Liver (tissue), 8 donors: ENCODE measurements at regions not wholly inside any gene's neighbourhood (a gene's known extent, or its start where the extent isn't known, plus 50 kb on each side); places are given as distances from the start of the nearest gene placed in this dataset.

Experiments
- DNase-seq: peaks from one replicate; pipeline ENCODE4 v3.0.0-alpha.2; 2017; ENCODE audit warnings: low spot score
- H3K27ac ChIP-seq, 2 donors: one replicate each; pipeline ENCODE4 v1.7.0; 2013; ENCODE audit warnings: inconsistent platforms in 2 of 2, low read length in 2 of 2, control low read depth in 1 of 2, low read depth in 1 of 2, mild to moderate bottlenecking in 1 of 2
- H3K27me3 ChIP-seq, 4 donors: one replicate each; pipeline versions ENCODE4 v1.6.1 to v1.7.0; 2013; ENCODE audit warnings: low read length in 3 of 4, inconsistent platforms in 1 of 4, mild to moderate bottlenecking in 1 of 4, moderate library complexity in 1 of 4; ENCODE audit not compliant: control insufficient read depth in 4 of 4, insufficient read depth in 4 of 4
- H3K36me3 ChIP-seq, 4 donors: one replicate each; pipeline versions ENCODE4 v1.6.1 to v1.7.0; 2013; ENCODE audit warnings: low read length in 3 of 4, mild to moderate bottlenecking in 3 of 4, low read depth in 1 of 4, moderate library complexity in 1 of 4; ENCODE audit not compliant: control insufficient read depth in 4 of 4, insufficient read depth in 3 of 4
- H3K4me1 ChIP-seq, 4 donors: one replicate each; pipeline versions ENCODE4 v1.6.1 to v1.7.0; 2013; ENCODE audit warnings: low read length in 3 of 4, mild to moderate bottlenecking in 3 of 4, moderate library complexity in 1 of 4; ENCODE audit not compliant: control insufficient read depth in 4 of 4, insufficient read depth in 4 of 4
- H3K4me3 ChIP-seq, 3 donors: one replicate each; pipeline versions ENCODE4 v1.6.1 to v1.7.0; 2013; ENCODE audit warnings: low read length in 3 of 3, control low read depth in 1 of 3, low read depth in 1 of 3, mild to moderate bottlenecking in 1 of 3
- H3K9ac ChIP-seq, 2 donors: one replicate each; pipeline ENCODE4 v1.7.0; 2013; ENCODE audit warnings: low read length in 2 of 2, mild to moderate bottlenecking in 2 of 2, moderate library complexity in 2 of 2, control low read depth in 1 of 2, low read depth in 1 of 2
- H3K9me3 ChIP-seq, 4 donors: one replicate each; pipeline versions ENCODE4 v1.6.1 to v1.7.0; 2013; ENCODE audit warnings: low read length in 3 of 4; ENCODE audit not compliant: control insufficient read depth in 4 of 4
- ATF3 ChIP-seq: IDR thresholded peaks from 2 replicates; pipeline ENCODE4 v1.6.1; 2016; ENCODE audit warnings: antibody characterized with exemption
- CTCF ChIP-seq: fragments of 150-350 bp; IDR thresholded peaks from 2 replicates; pipeline ENCODE4 v1.5.1; 2017; ENCODE audit warnings: improper control_type of control experiment, low read depth, low read length; ENCODE audit not compliant: missing input control
- EGR1 ChIP-seq, 2 donors: IDR thresholded peaks; 2 replicates each; pipeline ENCODE4 v1.6.1; 2016 to 2018; ENCODE audit warnings: antibody characterized with exemption in 2 of 2, low read depth in 2 of 2
- FOXA1 ChIP-seq: IDR thresholded peaks from 2 replicates; pipeline ENCODE4 v1.6.1; 2016; ENCODE audit warnings: antibody characterized with exemption
- FOXA2 ChIP-seq: IDR thresholded peaks from 2 replicates; pipeline ENCODE4 v1.6.1; 2016; ENCODE audit warnings: antibody characterized with exemption
- GABPA ChIP-seq, 2 donors: IDR thresholded peaks in 1 of 2; conservative IDR thresholded peaks in 1 of 2; 2 replicates each; pipeline ENCODE4 v1.6.1; 2016; ENCODE audit warnings: antibody characterized with exemption in 2 of 2, mild to moderate bottlenecking in 1 of 2, moderate library complexity in 1 of 2
- HNF4A ChIP-seq, 2 donors: conservative IDR thresholded peaks; 2 replicates each; pipeline ENCODE4 v1.6.1; 2016; ENCODE audit warnings: antibody characterized with exemption in 2 of 2, mild to moderate bottlenecking in 2 of 2
- JUND ChIP-seq, 2 donors: IDR thresholded peaks; 2 replicates each; pipeline ENCODE4 v1.6.1; 2016; ENCODE audit warnings: antibody characterized with exemption in 2 of 2
- NR2F2 ChIP-seq: IDR thresholded peaks from 2 replicates; pipeline ENCODE4 v1.6.1; 2016; ENCODE audit warnings: antibody characterized with exemption
- RAD21 ChIP-seq, 2 donors: IDR thresholded peaks; 2 replicates each; pipeline ENCODE4 v1.6.1; 2016; ENCODE audit warnings: antibody characterized with exemption in 2 of 2, mild to moderate bottlenecking in 2 of 2
- RXRA ChIP-seq, 2 donors: IDR thresholded peaks; 2 replicates each; pipeline ENCODE4 v1.6.1; 2017 to 2018; ENCODE audit warnings: antibody characterized with exemption in 2 of 2, mild to moderate bottlenecking in 1 of 2
- SP1 ChIP-seq: IDR thresholded peaks from 2 replicates; pipeline ENCODE4 v1.6.1; 2018; ENCODE audit warnings: antibody characterized with exemption, mild to moderate bottlenecking
- YY1 ChIP-seq: IDR thresholded peaks from 2 replicates; pipeline ENCODE4 v1.6.1; 2016; ENCODE audit warnings: antibody characterized with exemption, mild to moderate bottlenecking
- ZBTB33 ChIP-seq: IDR thresholded peaks from 2 replicates; pipeline ENCODE4 v1.6.1; 2016; ENCODE audit warnings: antibody characterized with exemption
- WGBS: extraction: QIAGEN DNeasy Blood & Tissue Kit; methylation state at CpG from one replicate; pipeline ENCODE4 v1.1.7; 2013; 5-methylcytosine and 5-hydroxymethylcytosine counted together
- TF ChIP-seq, protein P1 (sequence below): IDR thresholded peaks from 2 replicates; pipeline ENCODE4 v1.6.1; 2016; ENCODE audit warnings: antibody characterized with exemption
- TF ChIP-seq, protein P2 (sequence below): IDR thresholded peaks from 2 replicates; pipeline ENCODE4 v1.6.1; 2016; ENCODE audit warnings: antibody characterized with exemption, mild to moderate bottlenecking
- donor health status: healthy.
- donor health status: healthy.
- donor health status: healthy.
- donor health status: healthy.
- donor health status: healthy.

DNA sequence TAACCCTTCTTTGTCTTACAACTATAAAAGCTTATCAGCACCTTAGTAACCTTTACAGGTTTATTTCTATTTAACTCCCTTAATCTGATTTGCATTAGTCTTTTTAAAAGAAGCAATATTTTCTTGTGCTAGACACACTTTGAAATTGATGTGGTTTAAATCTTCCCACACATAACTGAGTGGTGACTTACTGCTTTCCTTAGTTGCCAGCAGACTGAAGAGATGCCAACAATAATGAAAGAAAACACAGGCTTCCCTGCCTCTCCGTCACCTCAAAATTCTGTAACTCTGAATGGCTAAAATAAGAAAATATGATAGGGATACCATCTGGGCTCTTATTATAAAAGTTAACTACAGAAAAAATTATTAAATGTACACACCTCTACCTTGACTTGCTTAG lies 196.8 kb downstream of the PTBP2 start:
- Histone ChIP-seq H3K9ac (no peak overlapping the region), H3K4me1 (no peaks in the 10 kb centered on the region), H3K27me3 (no peaks in the 10 kb centered on the region), H3K27ac (no peak overlapping the region), H3K36me3 (no peaks in the 10 kb centered on the region), H3K9me3 (peaks cover 0 to 3% (median 0%) of the 10 kb centered on the region in 4 donors), H3K4me3 (no peak overlapping the region)
- DNase-seq, result no peak
- WGBS, result 83% methylated on average over 1 of the region's 1 CpG
- TF ChIP-seq ATF3, result no peak
- no peak for TF ChIP-seq JUND (IDR thresholded peaks at IDR 0.05)
- TF ChIP-seq FOXA2, result no peak
- TF ChIP-seq NR2F2, result no peak
- TF ChIP-seq CTCF, result no peak
- TF ChIP-seq ZBTB33, result no peak
- TF ChIP-seq, protein P1, sequence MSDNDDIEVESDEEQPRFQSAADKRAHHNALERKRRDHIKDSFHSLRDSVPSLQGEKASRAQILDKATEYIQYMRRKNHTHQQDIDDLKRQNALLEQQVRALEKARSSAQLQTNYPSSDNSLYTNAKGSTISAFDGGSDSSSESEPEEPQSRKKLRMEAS, result no peak
- TF ChIP-seq HNF4A (conservative IDR thresholded peaks at IDR 0.05), result no peak
- no peak for TF ChIP-seq EGR1 (IDR thresholded peaks at IDR 0.05; ENCODE audit: low read depth in 2 of 2)
- TF ChIP-seq RXRA (IDR thresholded peaks at IDR 0.05), result no peak
- TF ChIP-seq SP1, result no peak
- TF ChIP-seq, protein P2, sequence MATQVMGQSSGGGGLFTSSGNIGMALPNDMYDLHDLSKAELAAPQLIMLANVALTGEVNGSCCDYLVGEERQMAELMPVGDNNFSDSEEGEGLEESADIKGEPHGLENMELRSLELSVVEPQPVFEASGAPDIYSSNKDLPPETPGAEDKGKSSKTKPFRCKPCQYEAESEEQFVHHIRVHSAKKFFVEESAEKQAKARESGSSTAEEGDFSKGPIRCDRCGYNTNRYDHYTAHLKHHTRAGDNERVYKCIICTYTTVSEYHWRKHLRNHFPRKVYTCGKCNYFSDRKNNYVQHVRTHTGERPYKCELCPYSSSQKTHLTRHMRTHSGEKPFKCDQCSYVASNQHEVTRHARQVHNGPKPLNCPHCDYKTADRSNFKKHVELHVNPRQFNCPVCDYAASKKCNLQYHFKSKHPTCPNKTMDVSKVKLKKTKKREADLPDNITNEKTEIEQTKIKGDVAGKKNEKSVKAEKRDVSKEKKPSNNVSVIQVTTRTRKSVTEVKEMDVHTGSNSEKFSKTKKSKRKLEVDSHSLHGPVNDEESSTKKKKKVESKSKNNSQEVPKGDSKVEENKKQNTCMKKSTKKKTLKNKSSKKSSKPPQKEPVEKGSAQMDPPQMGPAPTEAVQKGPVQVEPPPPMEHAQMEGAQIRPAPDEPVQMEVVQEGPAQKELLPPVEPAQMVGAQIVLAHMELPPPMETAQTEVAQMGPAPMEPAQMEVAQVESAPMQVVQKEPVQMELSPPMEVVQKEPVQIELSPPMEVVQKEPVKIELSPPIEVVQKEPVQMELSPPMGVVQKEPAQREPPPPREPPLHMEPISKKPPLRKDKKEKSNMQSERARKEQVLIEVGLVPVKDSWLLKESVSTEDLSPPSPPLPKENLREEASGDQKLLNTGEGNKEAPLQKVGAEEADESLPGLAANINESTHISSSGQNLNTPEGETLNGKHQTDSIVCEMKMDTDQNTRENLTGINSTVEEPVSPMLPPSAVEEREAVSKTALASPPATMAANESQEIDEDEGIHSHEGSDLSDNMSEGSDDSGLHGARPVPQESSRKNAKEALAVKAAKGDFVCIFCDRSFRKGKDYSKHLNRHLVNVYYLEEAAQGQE, result no peak
- no peak for TF ChIP-seq FOXA1
- no peak for TF ChIP-seq YY1
- TF ChIP-seq RAD21 (IDR thresholded peaks at IDR 0.05), result no peak
- no peak for TF ChIP-seq GABPA (IDR thresholded peaks at IDR 0.05 in 1 of 2, conservative IDR thresholded peaks at IDR 0.05 in 1 of 2)

- Histone ChIP-seq H3K9me3 (peaks cover 0 to 8% (median 2%) of the 10 kb centered on the region in 4 donors), H3K27me3 (no peaks in the 10 kb centered on the region), H3K4me1 (no peaks in the 10 kb centered on the region), H3K27ac (no peak overlapping the region), H3K9ac (no peak overlapping the region), H3K36me3 (no peaks in the 10 kb centered on the region), H3K4me3 (no peak overlapping the region)
- TF ChIP-seq HNF4A (conservative IDR thresholded peaks at IDR 0.05) (no peak), SP1 (no peak), FOXA1 (no peak), GABPA (IDR thresholded peaks at IDR 0.05 in 1 of 2, conservative IDR thresholded peaks at IDR 0.05 in 1 of 2) (no peak), FOXA2 (no peak), RAD21 (IDR thresholded peaks at IDR 0.05) (no peak), ZBTB33 (no peak), ATF3 (no peak)
- TF ChIP-seq, protein P1, result no peak
- DNase-seq, result no peak
- 98% methylated on average over 1 of the region's 1 CpG for WGBS
These were observed 200.6 kb downstream of the PTBP2 start for GRCh38 chr1:96922181-96922580.
